Fibroblast of lung (primary cell): ENCODE measurements at regions not wholly inside any gene's neighbourhood (a gene's known extent, or its start where the extent isn't known, plus 50 kb on each side); places are given as distances from the start of the nearest gene placed in this dataset.

Experiments
- CTCF ChIP-seq, 2 donors: IDR thresholded peaks in 1 of 2; conservative IDR thresholded peaks in 1 of 2; 1 replicate in 1 of 2; 2 replicates in 1 of 2; pipeline ENCODE4 v1.5.1; 2011 to 2012; ENCODE audit warnings: low read length in 2 of 2, control low read depth in 1 of 2, inconsistent platforms in 1 of 2, low read depth in 1 of 2, mild to moderate bottlenecking in 1 of 2
- EZH2 ChIP-seq: IDR thresholded peaks from 2 replicates; pipeline ENCODE4 v1.5.1; 2012; ENCODE audit warnings: low read length, control low read depth, mild to moderate bottlenecking; ENCODE audit errors: missing control alignments

DNA sequence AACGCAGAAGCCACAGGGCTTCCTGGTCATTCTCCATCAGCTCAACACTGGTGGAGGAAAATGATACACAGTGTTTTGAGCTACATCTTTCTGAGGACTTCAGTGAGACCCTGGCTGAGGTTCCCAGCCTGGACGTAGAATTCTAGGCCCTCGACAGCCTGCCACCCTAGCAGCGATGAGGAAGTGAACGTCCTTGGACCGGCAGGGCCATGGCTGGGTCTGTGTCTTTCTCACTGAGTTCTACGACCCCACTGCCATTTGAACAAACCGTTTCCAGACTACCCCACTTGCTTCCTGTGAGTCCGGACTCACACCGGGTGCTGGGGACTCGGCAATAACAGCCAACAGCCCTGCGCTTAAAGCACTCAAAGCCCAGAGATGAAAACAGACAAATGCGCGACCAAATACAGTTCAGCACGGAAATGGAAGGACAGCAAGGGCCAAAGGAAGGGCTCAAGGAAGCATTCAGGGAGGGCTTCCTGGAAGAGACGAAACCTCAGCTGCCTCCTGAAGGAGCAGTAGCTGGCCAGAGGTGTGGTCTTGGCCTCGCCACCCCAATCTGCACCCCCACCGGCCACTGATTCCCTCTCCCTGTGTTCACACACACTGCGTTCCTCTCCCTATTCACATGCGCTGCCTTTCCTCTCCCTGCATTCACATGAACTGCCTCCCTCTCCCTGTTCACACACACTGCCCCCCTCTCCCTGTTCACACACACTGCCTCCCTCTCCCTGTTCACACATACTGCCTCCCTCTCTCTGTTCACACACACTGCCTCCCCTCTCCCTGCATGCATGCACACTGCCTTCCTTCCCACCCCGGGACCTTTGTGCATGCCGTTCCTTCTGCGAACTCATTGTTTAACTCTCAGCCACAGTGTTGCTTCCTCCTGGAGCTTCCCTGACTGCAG is 136.3 kb upstream of the PRR20G start:
- TF ChIP-seq EZH2 (no peak), CTCF (conservative IDR thresholded peaks at IDR 0.05 in 1 of 2, IDR thresholded peaks at IDR 0.05 in 1 of 2; ENCODE audit: low read depth in 1 of 2, low read length in 2 of 2) (no peak)
